Type B pancreatic cell (in vitro differentiated cells): ENCODE measurements at regions not wholly inside any gene's neighbourhood (a gene's known extent, or its start where the extent isn't known, plus 50 kb on each side); places are given as distances from the start of the nearest gene placed in this dataset.

ENCODE experiments used
- DNase-seq: peaks from one replicate; pipeline ENCODE4 v3.0.0; 2021; ENCODE audit warnings: mixed read lengths; ENCODE audit not compliant: unreplicated experiment; ENCODE audit errors: extremely low spot score
- H3K27ac Mint-ChIP-seq: 2 replicates; pipeline ENCODE4 v1.8.0; 2021; ENCODE audit warnings: mild to moderate bottlenecking, mixed read lengths
- H3K27me3 Mint-ChIP-seq: 2 replicates; pipeline ENCODE4 v1.8.0; 2021; ENCODE audit warnings: mixed read lengths
- H3K36me3 Mint-ChIP-seq: 2 replicates; pipeline ENCODE4 v1.8.0; 2021; ENCODE audit warnings: mixed read lengths
- H3K4me1 Mint-ChIP-seq: one replicate; pipeline ENCODE4 v1.8.0; 2021; ENCODE audit warnings: mixed read lengths; ENCODE audit not compliant: unreplicated experiment
- H3K4me3 Mint-ChIP-seq: 2 replicates; pipeline ENCODE4 v1.8.0; 2021; ENCODE audit warnings: mild to moderate bottlenecking, mixed read lengths
- H3K9me3 Mint-ChIP-seq: 2 replicates; pipeline ENCODE4 v1.8.0; 2021; ENCODE audit warnings: mixed read lengths
- TF ChIP-seq, protein P1 (sequence below): fragments of 200-600 bp; sonication (generic); conservative IDR thresholded peaks from 2 replicates; pipeline ENCODE4 v1.5.0; 2021; ENCODE audit warnings: antibody characterized with exemption, mild to moderate bottlenecking

DNA sequence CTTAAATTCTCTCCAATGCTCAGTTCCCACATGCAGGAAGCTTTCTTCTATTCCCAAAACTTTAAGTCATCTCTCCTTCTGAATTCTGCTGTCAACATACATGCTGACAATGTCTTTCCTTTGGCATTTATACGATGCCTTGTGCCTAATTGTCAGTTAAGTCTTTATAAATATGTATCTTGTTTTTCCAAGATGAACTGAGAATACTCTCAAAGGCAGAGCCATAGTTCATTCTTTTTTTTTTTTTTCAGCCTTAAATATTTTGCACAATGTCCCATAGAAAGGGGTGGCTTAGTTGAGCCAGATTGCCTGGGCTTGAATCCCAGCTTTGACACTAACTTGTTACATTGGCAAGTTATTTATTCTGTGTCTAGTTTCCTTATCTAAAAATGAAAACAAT lies 210.6 kb downstream of the QDPR start:
- H3K36me3 Mint-ChIP-seq: no peaks in the 10 kb centered on the region
- no peaks in the 10 kb centered on the region for H3K9me3 Mint-ChIP-seq
- DNase-seq: no peak
- H3K4me1 Mint-ChIP-seq: peaks cover 8% of the 10 kb centered on the region
- no peaks in the 10 kb centered on the region for H3K27me3 Mint-ChIP-seq
- TF ChIP-seq, protein P1, sequence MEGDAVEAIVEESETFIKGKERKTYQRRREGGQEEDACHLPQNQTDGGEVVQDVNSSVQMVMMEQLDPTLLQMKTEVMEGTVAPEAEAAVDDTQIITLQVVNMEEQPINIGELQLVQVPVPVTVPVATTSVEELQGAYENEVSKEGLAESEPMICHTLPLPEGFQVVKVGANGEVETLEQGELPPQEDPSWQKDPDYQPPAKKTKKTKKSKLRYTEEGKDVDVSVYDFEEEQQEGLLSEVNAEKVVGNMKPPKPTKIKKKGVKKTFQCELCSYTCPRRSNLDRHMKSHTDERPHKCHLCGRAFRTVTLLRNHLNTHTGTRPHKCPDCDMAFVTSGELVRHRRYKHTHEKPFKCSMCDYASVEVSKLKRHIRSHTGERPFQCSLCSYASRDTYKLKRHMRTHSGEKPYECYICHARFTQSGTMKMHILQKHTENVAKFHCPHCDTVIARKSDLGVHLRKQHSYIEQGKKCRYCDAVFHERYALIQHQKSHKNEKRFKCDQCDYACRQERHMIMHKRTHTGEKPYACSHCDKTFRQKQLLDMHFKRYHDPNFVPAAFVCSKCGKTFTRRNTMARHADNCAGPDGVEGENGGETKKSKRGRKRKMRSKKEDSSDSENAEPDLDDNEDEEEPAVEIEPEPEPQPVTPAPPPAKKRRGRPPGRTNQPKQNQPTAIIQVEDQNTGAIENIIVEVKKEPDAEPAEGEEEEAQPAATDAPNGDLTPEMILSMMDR: no peak
- H3K4me3 Mint-ChIP-seq: no peak overlapping the region
- no peak overlapping the region for H3K27ac Mint-ChIP-seq

DNA sequence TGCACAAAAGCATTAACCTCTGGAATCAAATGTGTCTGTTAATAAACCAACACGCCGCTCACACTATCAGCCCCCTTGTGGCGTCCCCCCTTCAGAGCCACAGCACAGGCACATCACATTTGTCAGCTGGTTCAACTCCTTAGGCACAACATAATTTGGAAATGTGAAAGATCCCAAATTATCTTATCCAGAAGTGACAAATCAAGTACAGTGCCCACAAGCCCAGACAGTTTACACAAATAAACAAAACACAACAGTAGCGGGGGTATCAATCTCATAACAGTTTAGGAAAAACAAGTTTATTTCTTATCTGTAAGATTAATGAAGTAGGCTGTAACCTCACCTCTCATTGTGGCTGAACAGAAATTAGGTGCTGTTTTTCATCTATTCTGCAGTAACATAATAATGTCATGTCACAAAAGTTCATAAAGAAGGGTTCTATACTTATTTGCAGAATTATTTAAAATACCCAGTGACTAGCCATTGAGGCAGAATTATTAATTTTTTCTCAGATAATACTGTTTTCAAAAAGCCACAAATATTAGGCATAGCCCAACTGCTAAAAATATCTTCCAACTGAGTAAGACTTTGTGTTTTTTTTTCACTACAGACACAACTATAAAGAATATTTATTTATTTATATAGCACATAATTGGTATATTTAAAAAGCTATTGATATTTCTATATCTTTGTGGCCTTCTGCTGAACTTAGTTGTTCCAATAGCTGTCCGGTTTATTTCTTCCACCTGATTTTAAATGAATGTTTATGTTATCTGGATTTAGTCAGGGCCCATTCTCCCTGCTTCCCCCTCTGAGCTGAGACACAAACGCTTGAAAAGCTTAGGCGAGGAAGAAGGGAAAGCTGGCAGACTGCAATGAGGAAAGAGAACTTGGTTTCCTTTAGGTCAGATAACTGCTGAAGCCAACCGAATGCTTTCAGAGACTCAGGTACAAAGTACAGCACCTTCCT lies 214.7 kb downstream of the QDPR start:
- Mint-ChIP-seq H3K4me3 (no peak overlapping the region), H3K27me3 (no peaks in the 10 kb centered on the region), H3K4me1 (peaks cover 8% of the 10 kb centered on the region), H3K27ac (no peak overlapping the region), H3K9me3 (no peaks in the 10 kb centered on the region), H3K36me3 (no peaks in the 10 kb centered on the region)
- TF ChIP-seq, protein P1: no peak
- DNase-seq: no peak

DNA sequence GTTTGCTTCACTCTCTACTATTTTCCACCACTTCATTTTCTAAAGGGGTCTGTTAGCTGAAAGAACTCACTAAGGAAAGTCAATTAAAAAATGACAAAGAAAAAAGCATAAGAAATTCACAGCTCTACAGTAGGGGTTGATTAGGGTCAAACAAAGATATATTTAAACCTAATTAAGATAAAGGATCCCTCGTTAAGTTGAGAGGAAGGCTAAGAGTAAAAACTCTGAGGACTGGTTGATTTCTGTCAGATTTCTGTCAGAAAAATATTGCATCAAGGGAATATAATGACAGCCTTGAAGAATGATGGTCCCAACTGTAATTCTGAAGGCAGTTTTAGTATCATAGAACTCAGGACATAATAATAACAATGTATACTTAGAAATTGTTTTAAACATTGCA lies 218.0 kb downstream of the QDPR start:
- no peak overlapping the region for H3K27ac Mint-ChIP-seq
- H3K36me3 Mint-ChIP-seq: no peaks in the 10 kb centered on the region
- no peak for DNase-seq
- H3K9me3 Mint-ChIP-seq: no peaks in the 10 kb centered on the region
- TF ChIP-seq, protein P1: no peak
- H3K4me3 Mint-ChIP-seq: no peak overlapping the region
- peaks cover 8% of the 10 kb centered on the region for H3K4me1 Mint-ChIP-seq
- H3K27me3 Mint-ChIP-seq: no peaks in the 10 kb centered on the region

DNA sequence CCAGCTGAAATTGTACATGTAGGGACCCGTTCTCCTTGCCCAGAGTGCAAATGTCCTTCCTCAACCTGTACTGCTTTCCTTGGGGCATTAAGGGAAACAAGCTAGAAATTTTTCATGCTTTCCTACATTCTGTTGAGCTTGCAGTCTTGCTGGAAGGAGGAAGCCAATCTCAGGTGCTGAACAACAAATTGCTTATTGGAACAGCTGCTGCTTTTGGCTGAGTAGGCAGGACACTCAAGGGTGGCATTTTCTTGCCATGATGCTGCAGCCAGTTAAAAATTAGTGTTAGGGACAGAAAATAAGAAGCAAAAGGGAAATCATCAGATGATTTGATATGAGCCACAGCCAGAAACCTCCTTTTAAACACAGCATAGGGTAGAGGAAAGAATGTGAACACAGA lies 223.7 kb downstream of the QDPR start:
- no peaks in the 10 kb centered on the region for H3K36me3 Mint-ChIP-seq
- no peaks in the 10 kb centered on the region for H3K27me3 Mint-ChIP-seq
- no peak for DNase-seq
- TF ChIP-seq, protein P1: no peak
- H3K4me3 Mint-ChIP-seq: no peak overlapping the region
- H3K27ac Mint-ChIP-seq: no peak overlapping the region
- peaks cover 4% of the 10 kb centered on the region for H3K9me3 Mint-ChIP-seq
- no peaks in the 10 kb centered on the region for H3K4me1 Mint-ChIP-seq

DNA sequence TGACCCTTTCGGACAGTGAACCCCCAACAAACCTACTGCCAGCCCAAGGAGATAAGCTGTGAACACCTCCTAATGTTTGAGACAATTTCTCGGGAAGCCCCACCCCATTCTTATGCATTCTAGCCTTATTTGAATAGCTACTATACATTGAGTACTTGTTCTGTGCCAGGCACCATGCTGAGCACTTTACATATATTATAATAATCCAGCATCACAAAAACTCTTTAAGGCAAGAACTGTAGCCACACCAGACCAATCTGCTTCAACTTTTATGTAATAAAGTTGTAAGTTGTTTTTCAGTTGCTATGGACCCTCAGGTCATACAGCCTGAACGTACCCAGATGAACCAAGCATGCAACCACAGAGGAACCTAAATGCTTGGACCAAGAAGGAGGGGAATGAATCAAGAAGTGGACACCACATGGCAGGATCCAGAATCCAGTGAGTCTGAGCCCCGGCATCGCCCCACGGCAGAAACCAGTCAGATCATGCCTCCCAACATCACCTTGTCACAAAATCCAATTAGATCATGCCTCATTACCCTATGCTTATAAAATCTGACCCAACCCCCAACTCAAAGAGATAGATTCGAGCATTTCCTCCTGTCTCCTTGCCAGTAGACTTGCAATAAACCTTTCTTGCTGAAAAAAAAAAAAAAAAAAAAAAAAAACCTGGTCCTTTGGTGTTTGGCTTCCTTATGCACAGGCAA lies 225.0 kb downstream of the QDPR start:
- no peak overlapping the region for H3K27ac Mint-ChIP-seq
- peaks cover 4% of the 10 kb centered on the region for H3K9me3 Mint-ChIP-seq

More for the DNA sequence above, 225.0 kb downstream of the QDPR start:
- TF ChIP-seq, protein P1: no peak
- DNase-seq: no peak
- Mint-ChIP-seq H3K36me3 (no peaks in the 10 kb centered on the region), H3K4me1 (peaks cover 7% of the 10 kb centered on the region), H3K4me3 (no peak overlapping the region), H3K27me3 (no peaks in the 10 kb centered on the region)
